WERI-Rb-1 (cell line): ENCODE measurements at regions not wholly inside any gene's neighbourhood (a gene's known extent, or its start where the extent isn't known, plus 50 kb on each side); places are given as distances from the start of the nearest gene placed in this dataset.

Experiments used
- DNase-seq: peaks from one replicate; pipeline ENCODE4 v3.0.0-alpha.2; 2020
- H3K27ac ChIP-seq: fragments of 250-450 bp; sonication (Bioruptor Pico); 2 replicates; pipeline ENCODE4 v1.5.1; 2020; ENCODE audit warnings: mild to moderate bottlenecking, moderate library complexity
- H3K27me3 ChIP-seq: fragments of 250-450 bp; sonication (Bioruptor Pico); 2 replicates; pipeline ENCODE4 v1.5.1; 2021; ENCODE audit warnings: mild to moderate bottlenecking, low read depth, moderate library complexity; ENCODE audit not compliant: insufficient read depth, severe bottlenecking
- H3K36me3 ChIP-seq: fragments of 250-450 bp; sonication (Bioruptor Pico); 2 replicates; pipeline ENCODE4 v1.5.1; 2020; ENCODE audit warnings: mild to moderate bottlenecking, moderate library complexity
- H3K4me3 ChIP-seq: 2 replicates; pipeline ENCODE4 v1.5.1; 2011; ENCODE audit warnings: low read depth, mild to moderate bottlenecking, control low read depth, low read length
- H3K9me3 ChIP-seq: fragments of 250-450 bp; sonication (Bioruptor Pico); 2 replicates; pipeline ENCODE4 v1.5.1; 2021; ENCODE audit warnings: mild to moderate bottlenecking, moderate library complexity; ENCODE audit not compliant: severe bottlenecking
- CTCF ChIP-seq: IDR thresholded peaks from 2 replicates; pipeline ENCODE4 v1.5.1; 2011; ENCODE audit warnings: low read depth, mild to moderate bottlenecking, control low read depth, inconsistent platforms, low read length

GRCh38 chr7:138169441-138169851, 93.2 kb downstream of the AKR1D1 start:
- no peak for DNase-seq
- Histone ChIP-seq H3K9me3 (peaks cover 9% of the 10 kb centered on the region), H3K4me3 (no peak overlapping the region), H3K27ac (no peak overlapping the region), H3K27me3 (no peaks in the 10 kb centered on the region), H3K36me3 (no peaks in the 10 kb centered on the region)
- no peak for TF ChIP-seq CTCF

- no peaks in the 10 kb centered on the region for H3K27me3 ChIP-seq
- peaks cover 2% of the 10 kb centered on the region for H3K9me3 ChIP-seq
- no peak for TF ChIP-seq CTCF
- H3K4me3 ChIP-seq = no peak overlapping the region
- H3K36me3 ChIP-seq = no peaks in the 10 kb centered on the region
- no peak for DNase-seq
- no peak overlapping the region for H3K27ac ChIP-seq
These were observed 94.0 kb downstream of the AKR1D1 start for GRCh38 chr7:138170298-138170697.

GRCh38 chr7:138170959-138171703, 94.9 kb downstream of the AKR1D1 start:
- TF ChIP-seq CTCF = no peak
- no peak for DNase-seq
- Histone ChIP-seq H3K9me3 (peaks cover 2% of the 10 kb centered on the region), H3K4me3 (no peak overlapping the region), H3K27me3 (no peaks in the 10 kb centered on the region), H3K27ac (no peak overlapping the region), H3K36me3 (no peaks in the 10 kb centered on the region)

DNA sequence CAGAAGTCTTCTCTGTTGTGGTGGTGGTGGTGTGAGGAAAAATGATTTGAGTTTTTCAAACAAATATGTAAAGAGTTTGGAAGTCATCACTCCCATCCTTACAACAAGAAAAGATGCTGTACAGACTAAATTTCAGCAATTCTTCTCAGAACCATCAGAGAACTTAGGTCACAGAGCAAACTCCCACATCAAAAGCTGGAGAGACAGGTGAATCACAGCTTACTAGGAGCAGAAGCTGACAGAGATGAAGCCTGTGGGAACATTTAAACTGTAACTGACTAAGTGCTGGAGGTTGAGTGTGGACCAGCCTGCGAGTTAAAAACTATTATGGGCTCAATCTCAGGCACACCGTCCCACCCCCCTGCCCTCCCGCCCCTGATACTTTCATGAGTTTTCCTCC, 97.3 kb downstream of the AKR1D1 start:
- DNase-seq = no peak
- Histone ChIP-seq H3K27ac (no peak overlapping the region), H3K36me3 (no peaks in the 10 kb centered on the region), H3K9me3 (peaks cover 2% of the 10 kb centered on the region), H3K27me3 (no peaks in the 10 kb centered on the region), H3K4me3 (no peak overlapping the region)
- TF ChIP-seq CTCF = no peak

DNA sequence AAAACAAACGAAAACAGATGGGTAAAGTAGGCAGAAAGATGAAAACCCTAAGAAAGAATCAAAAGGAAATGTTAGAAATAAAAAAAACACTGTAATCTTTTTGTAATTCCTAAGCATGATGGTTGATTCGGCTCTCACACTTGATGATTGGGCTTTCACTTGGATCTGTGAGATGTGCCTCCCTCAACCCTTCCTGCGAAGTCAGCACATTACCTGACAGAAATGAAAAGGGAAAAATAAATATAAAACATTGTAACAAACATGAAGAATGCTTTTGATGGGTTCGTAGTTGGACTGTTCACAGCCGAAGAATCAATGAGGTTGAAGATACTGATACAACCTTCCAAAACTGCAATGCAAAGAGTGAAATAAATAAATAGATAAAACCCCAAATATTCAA, 99.8 kb downstream of the AKR1D1 start:
- DNase-seq = no peak
- Histone ChIP-seq H3K27ac (no peak overlapping the region), H3K36me3 (no peaks in the 10 kb centered on the region), H3K4me3 (no peak overlapping the region), H3K27me3 (no peaks in the 10 kb centered on the region), H3K9me3 (peaks cover 2% of the 10 kb centered on the region)
- TF ChIP-seq CTCF = no peak

- Histone ChIP-seq H3K4me3 (no peak overlapping the region), H3K36me3 (no peaks in the 10 kb centered on the region), H3K9me3 (peaks cover 3% of the 10 kb centered on the region), H3K27me3 (no peaks in the 10 kb centered on the region), H3K27ac (no peak overlapping the region)
- no peak for TF ChIP-seq CTCF
- DNase-seq = no peak
These were observed 107.9 kb downstream of the AKR1D1 start for GRCh38 chr7:138184191-138184590.
